Ecto neural progenitor cell (in vitro differentiated cells): ENCODE measurements at regions not wholly inside any gene's neighbourhood (a gene's known extent, or its start where the extent isn't known, plus 50 kb on each side); places are given as distances from the start of the nearest gene placed in this dataset.

ENCODE experiments used
- DNase-seq: peaks from one replicate; pipeline ENCODE4 v3.0.0-alpha.2; 2018; ENCODE audit warnings: low spot score

DNA sequence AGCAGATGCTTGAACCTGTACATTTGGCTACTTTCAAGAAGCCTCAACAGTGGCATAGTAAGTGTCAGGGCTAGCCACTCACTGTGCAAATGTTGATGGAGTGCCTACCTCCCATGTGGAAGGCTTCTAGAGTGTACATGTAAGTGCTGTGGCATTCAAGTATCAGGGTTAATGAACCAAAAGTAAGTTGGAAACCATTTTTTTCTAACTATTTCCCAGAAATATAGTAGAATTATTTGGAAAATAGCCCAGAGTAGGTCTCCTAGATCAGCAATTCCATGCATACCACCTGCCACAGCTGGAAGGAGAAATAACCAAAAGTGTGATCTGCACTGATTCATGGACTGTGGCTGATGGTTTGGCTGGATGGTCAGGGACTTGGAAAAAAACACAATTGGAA lies 53.3 kb downstream of the FOXD1 start:
- no peak for DNase-seq

DNA sequence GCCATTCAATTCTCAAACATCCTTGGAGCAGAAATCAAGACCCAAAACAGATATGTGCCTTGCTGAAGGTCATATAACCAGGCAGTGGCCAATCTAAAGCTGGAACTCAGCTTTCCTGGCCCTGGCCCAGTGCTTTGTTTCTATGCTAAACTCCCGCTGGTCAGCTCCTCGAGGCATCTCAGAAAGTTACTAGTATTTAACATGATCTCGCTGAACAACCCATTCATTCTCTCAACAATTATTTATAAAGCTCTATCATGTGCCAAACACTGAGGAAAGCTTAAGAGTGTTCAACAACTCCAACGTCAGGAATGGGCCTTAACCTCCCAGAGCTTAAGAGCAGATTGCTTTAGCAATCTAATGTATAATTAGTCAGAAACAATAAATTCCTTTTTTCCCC lies 54.0 kb downstream of the FOXD1 start:
- no peak for DNase-seq

DNA sequence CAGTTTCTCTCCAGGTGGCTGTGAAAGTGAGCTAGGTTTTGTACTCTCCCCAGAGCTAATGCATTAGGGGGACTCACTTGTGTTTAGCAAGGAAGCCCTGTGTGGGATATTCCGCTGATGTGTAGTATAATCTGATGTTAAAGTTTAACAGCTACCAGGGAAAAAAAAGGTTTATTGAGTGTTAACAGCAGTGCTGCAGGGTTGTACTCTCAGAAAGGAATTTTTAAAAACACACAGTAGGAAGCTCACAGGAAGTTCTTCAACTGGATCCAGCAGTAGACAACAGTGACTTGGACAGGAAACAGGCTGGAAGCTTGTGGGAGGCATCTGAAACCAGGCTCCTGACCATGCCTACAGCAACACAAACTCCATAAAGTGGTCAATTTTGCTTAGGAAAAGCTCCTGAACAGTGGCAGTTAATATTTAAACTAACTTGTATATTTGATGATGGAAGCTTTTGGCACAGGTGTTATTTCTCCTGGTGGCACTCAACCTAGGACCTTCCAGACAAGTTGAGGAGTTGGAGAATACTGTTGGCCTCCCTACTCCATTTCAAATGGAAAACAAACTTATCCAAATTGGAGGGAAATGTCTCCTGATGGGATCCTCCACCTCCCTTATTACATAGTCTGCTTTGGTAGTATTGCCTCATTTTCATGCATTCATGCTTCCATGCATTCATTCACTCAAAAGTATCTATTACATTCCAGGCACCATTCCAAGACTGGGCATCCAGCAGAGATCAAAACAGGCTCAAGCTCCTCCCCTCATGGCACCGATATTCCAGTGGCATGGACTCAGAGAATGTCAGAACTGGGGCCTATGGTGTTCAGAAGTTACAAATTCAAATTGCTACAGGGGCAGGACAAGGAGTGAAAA lies 54.7 kb downstream of the FOXD1 start:
- no peak for DNase-seq

DNA sequence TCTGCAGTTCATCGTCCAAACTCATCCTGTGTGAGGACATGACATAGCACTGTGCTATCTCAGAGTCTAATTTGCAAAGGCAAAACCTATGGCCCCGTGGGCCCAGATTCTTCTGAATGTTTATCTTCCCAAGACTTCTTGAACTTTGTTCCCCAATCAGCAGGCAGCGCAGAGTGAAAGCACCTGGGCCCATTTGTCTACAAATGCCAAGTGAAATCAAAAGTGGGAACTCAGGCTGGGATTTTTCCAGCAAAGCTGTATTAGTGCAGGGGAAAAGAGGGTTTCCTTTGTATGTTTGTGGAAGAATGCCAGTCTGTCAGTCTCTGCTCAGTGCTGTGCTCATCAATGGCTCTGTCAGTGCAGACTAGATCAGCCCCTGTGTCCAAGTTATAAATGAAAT lies 55.8 kb downstream of the FOXD1 start:
- no peak for DNase-seq

DNA sequence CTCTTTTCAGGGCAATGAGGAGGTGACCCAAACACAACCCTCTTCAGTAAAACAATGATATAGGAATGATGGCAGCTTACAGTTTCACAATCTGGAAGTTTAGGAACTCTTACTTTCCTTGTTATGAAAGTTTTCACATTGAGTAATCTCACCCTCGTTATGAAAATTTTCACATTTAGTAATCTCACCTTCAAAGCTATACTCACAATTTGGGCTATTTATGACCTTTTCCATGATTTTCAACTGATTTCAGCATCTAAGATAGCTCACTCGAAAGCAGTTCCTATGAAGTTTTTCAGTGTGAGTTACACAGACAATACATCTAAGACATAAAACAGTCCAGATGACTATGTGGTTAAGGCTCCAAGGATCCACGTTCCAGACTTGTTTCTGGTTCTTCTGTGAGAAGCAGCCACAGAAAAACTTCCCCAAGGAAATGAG lies 57.1 kb downstream of the FOXD1 start:
- no peak for DNase-seq

DNA sequence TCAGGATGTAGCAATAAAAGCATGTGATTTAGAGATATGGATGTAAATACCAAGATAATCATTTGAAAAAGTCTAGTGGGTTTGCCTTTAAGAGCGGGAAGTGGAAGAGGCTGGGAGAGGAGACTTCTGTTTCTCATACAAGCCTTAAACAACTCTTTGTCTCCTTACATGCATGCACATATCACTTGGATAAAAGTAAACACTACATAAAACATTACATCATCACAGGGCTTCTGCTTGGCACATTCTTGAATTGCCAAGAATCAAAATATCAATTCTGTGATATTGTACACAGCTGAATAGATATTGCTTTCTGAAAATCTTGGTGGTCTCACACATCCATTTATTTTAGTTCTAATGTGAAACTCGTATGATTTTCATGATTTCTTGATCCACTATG lies 57.6 kb downstream of the FOXD1 start:
- DNase-seq, result no peak

DNA sequence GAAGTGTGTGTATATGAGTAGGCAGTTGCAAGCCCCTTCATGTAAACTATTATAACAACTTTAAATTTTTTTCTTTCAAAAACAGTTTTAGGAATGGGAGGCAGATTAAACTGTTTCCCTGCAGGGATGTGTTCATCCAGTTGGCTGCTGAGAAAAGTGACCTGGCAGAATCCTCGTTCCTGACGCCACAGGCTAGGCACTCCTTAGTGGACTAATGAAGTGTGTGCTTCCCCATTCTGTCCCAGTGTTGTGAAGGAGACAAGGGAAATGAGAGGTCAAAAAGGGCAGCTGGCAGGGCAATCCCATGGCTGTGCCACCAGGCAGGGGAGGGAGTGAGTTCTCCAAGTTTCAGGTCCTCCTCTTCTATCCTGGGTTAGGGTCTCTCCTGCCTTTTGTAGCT lies 59.8 kb downstream of the FOXD1 start:
- no peak for DNase-seq

DNA sequence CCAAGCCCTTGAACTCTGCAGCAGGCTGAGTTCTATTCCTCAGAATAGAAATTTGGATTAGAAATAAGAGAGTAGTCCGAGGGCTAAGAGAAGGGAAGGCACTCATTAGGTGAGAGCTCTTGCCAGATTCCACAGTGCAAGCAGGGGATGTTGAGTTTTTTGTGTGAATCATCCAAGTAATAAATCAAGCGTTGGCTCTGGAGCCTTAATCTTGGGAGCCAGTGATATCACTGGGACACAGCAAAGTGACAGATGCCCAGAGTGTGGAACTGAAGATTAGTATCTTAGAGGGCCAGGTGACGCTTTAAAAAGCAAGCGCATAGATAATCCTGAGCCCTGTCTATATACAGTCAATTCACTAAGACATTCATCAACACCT lies 60.3 kb downstream of the FOXD1 start:
- no peak for DNase-seq

DNA sequence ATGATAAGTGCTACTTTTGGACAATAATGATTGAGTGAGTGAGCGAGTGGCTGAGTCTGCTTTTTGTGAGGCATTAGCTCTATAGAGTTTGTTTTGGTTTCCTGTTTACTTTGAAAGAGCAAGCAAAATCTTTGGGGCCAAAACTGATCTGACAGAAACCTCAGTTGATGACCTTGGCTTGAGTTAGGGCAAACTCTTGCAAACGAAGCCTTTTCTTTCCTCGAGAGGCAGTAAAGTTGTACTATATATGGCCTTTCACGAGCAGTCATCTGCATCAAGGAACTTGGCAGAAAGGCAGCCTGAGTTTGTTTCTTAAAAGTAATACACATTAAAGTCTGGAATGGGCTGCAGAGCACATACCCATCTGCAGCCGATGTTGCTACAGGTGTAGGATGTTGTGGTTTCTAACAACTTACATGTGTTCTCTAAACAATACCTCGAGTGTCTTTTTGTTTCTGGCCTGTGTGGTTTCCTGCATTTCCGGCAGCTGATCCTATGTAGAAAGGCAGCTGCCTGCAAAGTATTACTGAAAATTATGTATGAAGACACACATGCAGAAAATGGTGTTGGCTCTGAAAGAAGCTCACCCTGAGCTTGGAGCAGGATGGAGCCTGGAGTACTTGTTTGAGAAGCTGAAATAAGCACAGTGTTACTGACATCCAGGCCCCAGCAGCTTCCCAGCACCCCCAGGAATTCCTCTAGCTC lies 60.8 kb downstream of the FOXD1 start:
- DNase-seq, result no peak

DNA sequence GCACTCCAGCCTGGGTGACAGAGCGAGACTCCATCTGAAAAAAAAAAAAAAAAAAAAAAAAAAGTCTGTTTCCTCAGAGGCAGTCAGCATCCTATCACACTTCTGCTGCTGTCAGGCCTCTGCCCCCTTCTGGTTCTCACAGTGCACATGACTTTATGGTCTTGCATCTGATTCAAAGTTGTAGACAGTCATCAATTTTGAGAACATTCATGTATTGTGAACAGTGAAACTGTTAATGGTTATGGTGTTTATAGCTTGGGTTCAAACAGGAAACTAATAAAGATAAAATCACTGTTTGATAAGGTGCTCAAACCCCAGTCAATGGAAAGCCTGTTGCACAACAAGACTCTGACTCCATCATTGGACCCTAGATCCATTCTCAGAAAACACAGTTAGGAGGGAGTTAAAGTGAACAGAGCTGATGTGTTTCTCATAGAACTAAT lies 61.4 kb downstream of the FOXD1 start:
- DNase-seq, result no peak

DNA sequence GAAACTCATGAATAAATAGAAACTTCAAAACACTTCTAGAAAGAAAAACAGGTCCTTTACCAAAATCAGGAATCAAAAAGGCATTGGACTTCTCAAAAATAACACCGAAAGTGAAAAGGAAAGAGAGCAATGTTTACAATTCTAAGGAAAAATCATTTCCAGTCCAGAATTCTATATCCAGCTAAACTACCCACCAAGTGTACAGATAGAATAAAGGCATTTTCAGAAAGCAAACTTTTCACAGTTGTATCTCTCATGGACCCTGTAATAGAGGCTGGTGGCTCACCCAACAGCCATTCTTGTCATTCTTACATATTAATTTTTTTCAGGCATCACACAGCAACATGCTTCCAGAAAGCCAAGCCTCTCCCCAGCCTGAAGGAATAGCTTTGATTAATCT lies 63.7 kb downstream of the FOXD1 start:
- no peak for DNase-seq

DNA sequence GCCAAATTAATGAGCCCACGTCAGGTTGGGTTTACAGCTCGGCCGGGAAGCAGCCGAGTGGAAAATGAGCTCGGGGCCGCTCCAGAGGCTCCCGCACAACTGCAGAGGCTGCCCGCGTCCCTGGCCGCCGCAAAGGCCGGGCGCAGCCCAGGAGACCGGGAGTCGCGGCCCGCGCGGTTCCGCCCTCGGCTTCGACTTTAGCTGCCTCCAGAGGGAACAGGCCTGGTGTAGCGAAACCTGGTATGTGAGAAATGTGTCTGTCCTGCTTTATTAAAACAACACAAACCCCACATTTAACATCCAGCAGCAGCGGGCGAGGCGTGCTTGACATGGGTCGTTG lies 66.2 kb downstream of the FOXD1 start:
- DNase-seq, result no peak

DNA sequence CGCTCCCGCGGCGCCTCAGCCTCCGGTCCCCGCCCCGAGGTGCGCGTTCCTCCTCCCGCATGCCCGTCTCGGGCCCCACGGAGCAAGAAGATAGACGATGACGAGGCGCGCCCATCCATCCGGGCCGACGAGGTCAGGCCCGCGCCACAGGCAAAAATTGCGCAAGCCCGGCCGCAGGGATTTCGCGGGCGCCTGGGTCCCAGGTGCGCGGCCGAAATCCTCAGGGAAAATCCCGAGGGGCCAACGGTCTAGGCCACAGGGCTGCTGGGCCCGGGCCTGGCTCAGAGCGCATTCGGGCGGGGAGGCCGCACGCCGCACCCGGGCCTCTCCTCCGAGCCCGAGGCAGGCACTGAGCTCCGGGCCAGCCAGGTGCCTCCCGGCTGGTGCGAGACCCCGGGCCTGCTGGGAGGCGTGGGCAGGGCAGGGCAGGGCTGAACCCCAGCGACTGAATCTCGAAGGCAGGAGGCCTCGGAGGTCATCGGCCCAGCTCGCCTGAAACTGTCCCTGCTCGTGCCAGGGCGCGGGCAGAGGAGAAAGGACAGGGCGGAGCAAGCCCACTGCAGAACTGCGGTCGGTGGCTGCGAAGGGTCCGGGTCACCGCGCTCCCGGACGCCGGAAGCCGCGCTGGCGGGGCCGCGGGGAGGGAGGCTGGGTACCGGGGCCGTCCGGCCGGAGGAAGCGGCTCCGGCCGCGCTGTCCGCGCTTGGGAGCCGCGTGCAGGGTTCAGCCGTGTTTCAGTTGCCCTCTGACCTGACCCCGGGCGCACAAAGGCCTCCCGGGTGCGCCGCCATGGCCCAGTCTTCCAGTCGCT lies 66.8 kb downstream of the FOXD1 start:
- peak; percentile 42 for DNase-seq

DNA sequence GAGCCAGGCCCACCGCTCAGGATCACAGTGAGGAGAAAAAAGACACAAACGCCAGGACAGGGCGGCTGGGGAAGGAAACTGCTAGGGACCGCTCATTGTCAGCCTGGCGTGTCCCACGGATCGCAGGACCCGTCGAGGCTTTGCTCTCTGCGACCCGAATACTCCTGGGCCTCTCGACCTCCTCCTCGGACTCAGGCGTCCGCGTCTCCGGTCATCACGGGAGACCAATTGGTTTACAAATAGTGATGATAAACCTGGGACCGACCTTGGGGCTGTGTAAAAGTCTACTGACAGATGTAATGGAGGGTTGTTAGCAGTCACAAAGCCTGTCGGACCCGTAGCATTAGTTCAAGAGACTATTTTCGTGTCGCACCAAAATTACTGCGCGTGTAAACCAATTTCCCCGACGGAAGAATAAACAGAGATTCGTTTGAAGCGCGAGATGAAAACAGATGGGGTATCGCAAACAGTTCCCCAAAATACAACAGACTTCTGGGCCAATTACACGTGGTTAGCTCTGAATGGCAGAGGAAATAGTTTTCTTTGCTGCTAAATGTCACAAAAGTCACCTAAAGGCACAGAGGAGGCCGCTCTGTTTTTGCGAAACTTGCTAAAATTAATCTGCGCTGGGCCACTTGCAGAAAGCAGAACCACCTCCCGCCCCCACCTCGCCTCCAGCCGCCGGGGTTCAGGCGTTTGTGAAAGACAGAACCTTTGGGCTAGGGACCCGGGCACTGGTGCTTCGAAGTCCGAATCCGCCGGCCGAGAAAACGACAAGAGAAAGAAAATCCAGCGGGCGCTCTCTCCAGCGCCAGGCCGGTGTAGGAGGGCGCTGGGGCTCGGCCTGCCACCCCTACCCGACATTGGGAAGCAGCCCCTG lies 67.6 kb downstream of the FOXD1 start:
- peak; percentile 34 for DNase-seq

DNA sequence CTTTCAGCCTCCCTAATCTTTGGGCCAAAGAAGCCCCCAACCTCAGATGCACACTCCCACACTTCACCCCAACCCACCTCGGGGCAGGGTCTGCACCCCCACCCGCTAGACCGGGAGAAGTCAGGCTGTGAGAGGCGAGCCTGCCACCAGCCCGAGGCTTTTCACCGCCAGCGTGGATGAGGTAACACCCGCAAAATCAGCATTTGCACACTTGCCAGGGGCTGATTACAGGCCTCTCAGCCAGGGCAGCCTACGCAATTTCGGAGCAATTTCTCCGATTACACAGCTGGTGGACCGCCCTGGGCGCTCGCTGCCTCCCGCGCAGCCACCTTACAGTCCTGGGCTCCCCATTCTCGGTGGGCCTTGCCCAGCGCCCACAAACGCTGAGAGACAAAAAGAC lies 68.5 kb downstream of the FOXD1 start:
- DNase-seq, result no peak

DNA sequence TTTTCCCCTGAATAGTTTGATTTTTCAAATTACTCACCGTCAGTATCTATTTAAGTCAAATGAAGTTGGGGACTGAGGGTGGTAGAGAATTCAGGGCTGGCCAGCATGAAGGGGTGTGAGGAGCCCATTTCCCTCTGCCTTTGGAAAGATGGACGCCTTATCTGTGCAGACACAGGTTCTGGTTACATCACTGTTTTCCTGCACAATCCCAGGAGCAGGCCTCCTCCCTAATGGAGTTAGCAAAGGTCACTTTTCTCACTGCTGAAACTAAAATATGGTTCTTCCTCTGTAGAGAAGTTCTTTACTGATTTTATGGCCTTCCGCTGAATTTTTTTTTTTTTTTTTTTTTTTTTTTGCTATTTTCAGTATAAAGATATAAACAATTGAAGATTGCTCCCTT lies 69.1 kb downstream of the FOXD1 start:
- no peak for DNase-seq

DNA sequence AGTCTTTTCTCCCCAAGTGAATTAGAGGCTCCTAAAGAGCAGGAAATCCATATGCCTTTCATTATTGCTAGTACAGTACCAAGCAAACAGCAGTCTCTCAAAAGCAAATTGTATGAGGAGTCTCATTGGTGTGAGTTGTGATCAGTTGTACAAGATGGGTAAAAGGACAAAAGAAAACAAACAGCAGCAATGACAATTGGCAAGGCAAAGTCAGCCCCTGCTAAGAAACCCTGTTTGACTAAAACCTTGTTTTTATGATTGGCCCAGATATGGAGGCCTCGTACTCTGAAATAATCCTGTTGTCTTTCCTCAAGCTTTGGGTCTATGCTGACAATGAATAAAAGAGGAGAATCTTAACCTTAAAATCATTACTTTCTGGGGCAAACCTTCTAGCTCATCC lies 69.8 kb downstream of the FOXD1 start:
- DNase-seq, result no peak

DNA sequence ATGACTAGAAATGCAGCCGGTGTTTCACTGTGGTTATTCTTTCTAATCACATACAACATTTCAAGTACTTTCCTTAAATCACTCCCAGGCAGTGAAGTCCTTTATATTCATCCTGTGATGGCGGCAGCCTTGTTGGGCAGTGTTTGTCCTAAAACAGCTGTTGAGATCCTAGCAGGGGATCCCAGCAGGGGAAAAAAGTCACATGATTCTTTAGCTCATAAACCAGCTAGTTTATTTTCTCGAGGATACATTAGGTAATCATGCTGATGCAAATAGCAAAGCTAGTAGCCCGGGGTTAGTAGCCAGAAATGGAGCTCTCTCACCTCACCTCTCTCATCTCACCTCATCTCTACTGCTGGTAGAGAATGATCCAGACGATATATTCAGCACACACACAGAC lies 70.5 kb downstream of the FOXD1 start:
- no peak for DNase-seq

DNA sequence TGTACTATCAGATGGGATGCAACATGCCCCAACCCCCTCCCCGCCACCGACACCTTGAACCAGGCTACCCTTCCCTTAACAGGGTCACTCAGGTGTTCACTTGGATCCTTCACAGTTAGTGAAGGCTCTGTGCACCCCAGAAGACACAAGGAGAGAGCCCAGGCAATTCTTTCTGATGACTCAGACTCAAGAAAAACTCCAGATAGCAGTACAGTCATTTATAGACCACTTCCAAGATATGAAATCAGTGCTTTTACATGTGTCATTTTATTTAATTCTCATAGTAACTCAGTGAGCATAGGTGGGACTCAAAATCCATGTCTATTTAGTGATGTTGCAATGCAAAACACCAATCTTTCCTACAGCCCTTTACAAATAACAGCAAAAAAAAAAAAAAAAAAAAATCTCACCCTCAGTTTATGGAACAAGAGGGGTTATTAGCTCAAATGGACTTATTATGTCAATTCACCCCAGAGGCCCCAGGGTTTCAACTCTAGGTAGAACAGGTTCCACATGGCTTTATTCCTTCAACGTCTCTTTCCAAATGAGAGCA lies 71.9 kb downstream of the FOXD1 start:
- DNase-seq, result no peak

DNA sequence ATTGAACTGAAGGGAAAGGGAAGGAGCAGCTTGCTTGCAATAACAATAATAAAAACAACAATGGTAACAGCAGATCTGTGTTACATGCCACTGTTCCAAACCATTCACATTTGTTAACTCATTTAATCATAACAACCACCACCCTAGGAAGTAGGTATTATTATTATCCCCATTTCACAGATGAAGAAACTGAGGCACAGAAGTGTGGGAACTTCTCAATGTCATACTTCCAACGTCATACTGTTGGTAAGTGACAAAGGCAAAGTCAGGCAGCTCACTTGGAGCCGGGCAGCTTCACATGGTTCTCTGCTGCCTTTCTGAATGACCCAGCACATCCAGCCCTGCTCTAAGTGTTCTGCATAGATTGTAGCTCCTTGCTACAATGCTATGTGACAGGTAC lies 72.6 kb downstream of the FOXD1 start:
- DNase-seq, result no peak

DNA sequence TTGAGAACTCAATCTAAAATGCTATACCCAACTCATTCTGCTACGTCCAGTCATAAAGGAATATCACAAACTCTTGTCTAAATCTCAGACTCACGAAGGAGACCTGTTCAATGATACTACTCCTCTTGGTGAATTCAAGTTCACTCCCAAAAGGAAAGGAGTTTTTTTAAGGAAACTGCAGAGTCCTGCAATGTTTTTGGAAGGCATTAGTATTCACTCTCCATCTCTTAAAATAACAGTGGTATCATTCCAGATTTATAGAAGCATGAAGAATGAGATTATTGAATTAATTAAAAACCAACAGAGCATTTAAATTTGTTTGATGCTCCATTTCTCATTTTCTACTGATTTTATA lies 73.4 kb downstream of the FOXD1 start:
- DNase-seq, result no peak
